ENCODE measurements at regions not wholly inside any gene's neighbourhood (a gene's known extent, or its start where the extent isn't known, plus 50 kb on each side); places are given as distances from the start of the nearest gene placed in this dataset.

DNA sequence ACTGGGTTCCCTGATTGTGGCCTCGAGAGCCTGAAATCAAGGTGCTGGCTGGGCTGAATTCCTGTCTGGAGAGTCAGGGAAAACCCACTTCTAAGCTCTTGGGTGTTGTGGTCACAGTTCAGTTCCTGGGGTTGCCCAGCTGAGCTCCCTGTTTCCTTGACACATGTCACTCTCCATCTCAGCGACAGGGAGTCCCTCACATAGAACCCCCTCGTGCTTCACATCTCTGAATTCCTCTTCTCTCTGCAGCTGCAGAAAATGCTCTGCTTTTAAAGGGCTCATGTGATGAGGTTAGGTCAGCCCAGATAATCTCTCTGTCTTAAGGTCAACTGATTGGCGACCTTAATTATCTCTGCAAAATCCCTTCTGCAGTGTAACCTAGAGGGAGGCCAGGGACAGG, 53.5 kb upstream of the NFIL3 start:
- TF ChIP-seq, protein P1, sequence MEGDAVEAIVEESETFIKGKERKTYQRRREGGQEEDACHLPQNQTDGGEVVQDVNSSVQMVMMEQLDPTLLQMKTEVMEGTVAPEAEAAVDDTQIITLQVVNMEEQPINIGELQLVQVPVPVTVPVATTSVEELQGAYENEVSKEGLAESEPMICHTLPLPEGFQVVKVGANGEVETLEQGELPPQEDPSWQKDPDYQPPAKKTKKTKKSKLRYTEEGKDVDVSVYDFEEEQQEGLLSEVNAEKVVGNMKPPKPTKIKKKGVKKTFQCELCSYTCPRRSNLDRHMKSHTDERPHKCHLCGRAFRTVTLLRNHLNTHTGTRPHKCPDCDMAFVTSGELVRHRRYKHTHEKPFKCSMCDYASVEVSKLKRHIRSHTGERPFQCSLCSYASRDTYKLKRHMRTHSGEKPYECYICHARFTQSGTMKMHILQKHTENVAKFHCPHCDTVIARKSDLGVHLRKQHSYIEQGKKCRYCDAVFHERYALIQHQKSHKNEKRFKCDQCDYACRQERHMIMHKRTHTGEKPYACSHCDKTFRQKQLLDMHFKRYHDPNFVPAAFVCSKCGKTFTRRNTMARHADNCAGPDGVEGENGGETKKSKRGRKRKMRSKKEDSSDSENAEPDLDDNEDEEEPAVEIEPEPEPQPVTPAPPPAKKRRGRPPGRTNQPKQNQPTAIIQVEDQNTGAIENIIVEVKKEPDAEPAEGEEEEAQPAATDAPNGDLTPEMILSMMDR (IDR thresholded peaks at IDR 0.05): no peak
- no peak for TF ChIP-seq POLR2A (IDR thresholded peaks at IDR 0.05)
